ENCODE measurements at regions not wholly inside any gene's neighbourhood (a gene's known extent, or its start where the extent isn't known, plus 50 kb on each side); places are given as distances from the start of the nearest gene placed in this dataset.

GRCh38 chr18:40259115-40259835, 1695.8 kb upstream of the PIK3C3 start:
- TF ChIP-seq NFRKB (IDR thresholded peaks at IDR 0.05) (no peak), HDGF (IDR thresholded peaks at IDR 0.05; ENCODE audit: borderline replicate concordance) (no peak), L3MBTL2 (conservative IDR thresholded peaks at IDR 0.05) (no peak), SP1 (IDR thresholded peaks at IDR 0.05) (no peak), ZNF384 (IDR thresholded peaks at IDR 0.05) (no peak), FOXK2 (IDR thresholded peaks at IDR 0.05) (no peak), BHLHE40 (IDR thresholded peaks at IDR 0.05; ENCODE audit: borderline replicate concordance) (no peak), FOXM1 (IDR thresholded peaks at IDR 0.05; ENCODE audit: borderline replicate concordance) (no peak), SUZ12 (IDR thresholded peaks at IDR 0.05) (no peak), LEF1 (IDR thresholded peaks at IDR 0.05; ENCODE audit: borderline replicate concordance) (no peak)

Measured in HEK293T (cell line).